ENCODE measurements at regions not wholly inside any gene's neighbourhood (a gene's known extent, or its start where the extent isn't known, plus 50 kb on each side); places are given as distances from the start of the nearest gene placed in this dataset.

DNA sequence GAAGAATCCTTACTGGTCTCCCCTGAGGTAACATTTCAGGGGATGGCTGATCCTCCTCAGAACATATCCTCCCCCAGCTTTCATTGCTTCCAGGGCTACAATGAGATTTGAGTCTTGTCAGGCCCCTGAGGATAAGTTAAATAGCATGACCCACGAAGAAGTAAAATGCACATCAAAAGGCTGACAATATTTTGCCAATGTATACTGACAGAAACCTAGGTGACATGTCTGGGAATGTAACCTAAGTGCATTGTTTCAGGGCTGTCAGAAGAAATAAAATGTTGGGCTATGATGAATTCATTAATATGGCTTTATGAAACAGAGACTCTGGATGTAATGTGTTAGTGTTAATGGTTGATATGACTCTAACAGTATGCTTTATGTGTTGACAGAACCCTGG, 471.5 kb downstream of the HDGFL1 start:
- TF ChIP-seq, protein P1, sequence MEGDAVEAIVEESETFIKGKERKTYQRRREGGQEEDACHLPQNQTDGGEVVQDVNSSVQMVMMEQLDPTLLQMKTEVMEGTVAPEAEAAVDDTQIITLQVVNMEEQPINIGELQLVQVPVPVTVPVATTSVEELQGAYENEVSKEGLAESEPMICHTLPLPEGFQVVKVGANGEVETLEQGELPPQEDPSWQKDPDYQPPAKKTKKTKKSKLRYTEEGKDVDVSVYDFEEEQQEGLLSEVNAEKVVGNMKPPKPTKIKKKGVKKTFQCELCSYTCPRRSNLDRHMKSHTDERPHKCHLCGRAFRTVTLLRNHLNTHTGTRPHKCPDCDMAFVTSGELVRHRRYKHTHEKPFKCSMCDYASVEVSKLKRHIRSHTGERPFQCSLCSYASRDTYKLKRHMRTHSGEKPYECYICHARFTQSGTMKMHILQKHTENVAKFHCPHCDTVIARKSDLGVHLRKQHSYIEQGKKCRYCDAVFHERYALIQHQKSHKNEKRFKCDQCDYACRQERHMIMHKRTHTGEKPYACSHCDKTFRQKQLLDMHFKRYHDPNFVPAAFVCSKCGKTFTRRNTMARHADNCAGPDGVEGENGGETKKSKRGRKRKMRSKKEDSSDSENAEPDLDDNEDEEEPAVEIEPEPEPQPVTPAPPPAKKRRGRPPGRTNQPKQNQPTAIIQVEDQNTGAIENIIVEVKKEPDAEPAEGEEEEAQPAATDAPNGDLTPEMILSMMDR (CRISPR knock-in tag; IDR thresholded peaks at IDR 0.05), result no peak
- TF ChIP-seq, protein P2, sequence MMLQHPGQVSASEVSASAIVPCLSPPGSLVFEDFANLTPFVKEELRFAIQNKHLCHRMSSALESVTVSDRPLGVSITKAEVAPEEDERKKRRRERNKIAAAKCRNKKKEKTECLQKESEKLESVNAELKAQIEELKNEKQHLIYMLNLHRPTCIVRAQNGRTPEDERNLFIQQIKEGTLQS (CRISPR knock-in tag; IDR thresholded peaks at IDR 0.05), result no peak
- TF ChIP-seq ZSCAN20 (CRISPR knock-in tag; IDR thresholded peaks at IDR 0.05; ENCODE audit: borderline replicate concordance) (no peak), ZNF746 (CRISPR knock-in tag; IDR thresholded peaks at IDR 0.05) (no peak), ZNF547 (CRISPR knock-in tag; IDR thresholded peaks at IDR 0.05) (no peak), ZNF816 (CRISPR knock-in tag; IDR thresholded peaks at IDR 0.05; ENCODE audit: borderline replicate concordance) (no peak), ZNF790 (CRISPR knock-in tag; IDR thresholded peaks at IDR 0.05; ENCODE audit: borderline replicate concordance) (no peak), RAD21 (CRISPR knock-in tag; IDR thresholded peaks at IDR 0.05) (no peak), FIP1L1 (IDR thresholded peaks at IDR 0.05; ENCODE audit: borderline replicate concordance, insufficient read depth, low read depth, low read length) (no peak)
- TF ChIP-seq, protein P3, sequence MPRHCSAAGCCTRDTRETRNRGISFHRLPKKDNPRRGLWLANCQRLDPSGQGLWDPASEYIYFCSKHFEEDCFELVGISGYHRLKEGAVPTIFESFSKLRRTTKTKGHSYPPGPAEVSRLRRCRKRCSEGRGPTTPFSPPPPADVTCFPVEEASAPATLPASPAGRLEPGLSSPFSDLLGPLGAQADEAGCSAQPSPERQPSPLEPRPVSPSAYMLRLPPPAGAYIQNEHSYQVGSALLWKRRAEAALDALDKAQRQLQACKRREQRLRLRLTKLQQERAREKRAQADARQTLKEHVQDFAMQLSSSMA (CRISPR knock-in tag; IDR thresholded peaks at IDR 0.05), result no peak
- TF ChIP-seq, protein P4, sequence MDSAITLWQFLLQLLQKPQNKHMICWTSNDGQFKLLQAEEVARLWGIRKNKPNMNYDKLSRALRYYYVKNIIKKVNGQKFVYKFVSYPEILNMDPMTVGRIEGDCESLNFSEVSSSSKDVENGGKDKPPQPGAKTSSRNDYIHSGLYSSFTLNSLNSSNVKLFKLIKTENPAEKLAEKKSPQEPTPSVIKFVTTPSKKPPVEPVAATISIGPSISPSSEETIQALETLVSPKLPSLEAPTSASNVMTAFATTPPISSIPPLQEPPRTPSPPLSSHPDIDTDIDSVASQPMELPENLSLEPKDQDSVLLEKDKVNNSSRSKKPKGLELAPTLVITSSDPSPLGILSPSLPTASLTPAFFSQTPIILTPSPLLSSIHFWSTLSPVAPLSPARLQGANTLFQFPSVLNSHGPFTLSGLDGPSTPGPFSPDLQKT (CRISPR knock-in tag; IDR thresholded peaks at IDR 0.05; ENCODE audit: borderline replicate concordance), result no peak
- TF ChIP-seq, protein P5, sequence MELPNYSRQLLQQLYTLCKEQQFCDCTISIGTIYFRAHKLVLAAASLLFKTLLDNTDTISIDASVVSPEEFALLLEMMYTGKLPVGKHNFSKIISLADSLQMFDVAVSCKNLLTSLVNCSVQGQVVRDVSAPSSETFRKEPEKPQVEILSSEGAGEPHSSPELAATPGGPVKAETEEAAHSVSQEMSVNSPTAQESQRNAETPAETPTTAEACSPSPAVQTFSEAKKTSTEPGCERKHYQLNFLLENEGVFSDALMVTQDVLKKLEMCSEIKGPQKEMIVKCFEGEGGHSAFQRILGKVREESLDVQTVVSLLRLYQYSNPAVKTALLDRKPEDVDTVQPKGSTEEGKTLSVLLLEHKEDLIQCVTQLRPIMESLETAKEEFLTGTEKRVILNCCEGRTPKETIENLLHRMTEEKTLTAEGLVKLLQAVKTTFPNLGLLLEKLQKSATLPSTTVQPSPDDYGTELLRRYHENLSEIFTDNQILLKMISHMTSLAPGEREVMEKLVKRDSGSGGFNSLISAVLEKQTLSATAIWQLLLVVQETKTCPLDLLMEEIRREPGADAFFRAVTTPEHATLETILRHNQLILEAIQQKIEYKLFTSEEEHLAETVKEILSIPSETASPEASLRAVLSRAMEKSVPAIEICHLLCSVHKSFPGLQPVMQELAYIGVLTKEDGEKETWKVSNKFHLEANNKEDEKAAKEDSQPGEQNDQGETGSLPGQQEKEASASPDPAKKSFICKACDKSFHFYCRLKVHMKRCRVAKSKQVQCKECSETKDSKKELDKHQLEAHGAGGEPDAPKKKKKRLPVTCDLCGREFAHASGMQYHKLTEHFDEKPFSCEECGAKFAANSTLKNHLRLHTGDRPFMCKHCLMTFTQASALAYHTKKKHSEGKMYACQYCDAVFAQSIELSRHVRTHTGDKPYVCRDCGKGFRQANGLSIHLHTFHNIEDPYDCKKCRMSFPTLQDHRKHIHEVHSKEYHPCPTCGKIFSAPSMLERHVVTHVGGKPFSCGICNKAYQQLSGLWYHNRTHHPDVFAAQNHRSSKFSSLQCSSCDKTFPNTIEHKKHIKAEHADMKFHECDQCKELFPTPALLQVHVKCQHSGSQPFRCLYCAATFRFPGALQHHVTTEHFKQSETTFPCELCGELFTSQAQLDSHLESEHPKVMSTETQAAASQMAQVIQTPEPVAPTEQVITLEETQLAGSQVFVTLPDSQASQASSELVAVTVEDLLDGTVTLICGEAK (IDR thresholded peaks at IDR 0.05), result no peak
- TF ChIP-seq, protein P5 (CRISPR knock-in tag; IDR thresholded peaks at IDR 0.05), result no peak

All from HepG2 (cell line).